ENCODE measurements at regions not wholly inside any gene's neighbourhood (a gene's known extent, or its start where the extent isn't known, plus 50 kb on each side); places are given as distances from the start of the nearest gene placed in this dataset.

DNA sequence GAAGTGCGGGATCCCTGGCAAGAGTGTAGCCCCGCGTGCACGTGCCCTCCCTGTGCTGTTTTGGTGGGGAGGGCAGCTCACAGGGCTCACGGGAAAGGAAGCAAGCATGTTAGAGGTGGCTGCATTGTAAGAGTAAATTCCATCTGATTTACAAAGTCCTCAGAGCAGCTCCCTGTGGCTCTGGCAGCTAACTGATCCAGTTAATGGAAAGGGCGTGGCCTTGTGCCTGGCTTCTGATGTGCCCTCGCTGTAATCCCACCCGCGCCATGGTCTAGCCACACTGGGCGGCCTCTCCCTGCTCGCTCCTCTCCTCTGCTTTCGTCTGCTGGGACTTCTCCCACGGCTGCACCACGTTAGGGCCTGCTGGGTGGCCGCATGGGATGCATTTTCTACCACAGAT lies 258.5 kb downstream of the FGF9 start:
- TF ChIP-seq ZSCAN30 (tag by site-specific recombination; IDR thresholded peaks at IDR 0.05) = no peak
- TF ChIP-seq, protein P1, sequence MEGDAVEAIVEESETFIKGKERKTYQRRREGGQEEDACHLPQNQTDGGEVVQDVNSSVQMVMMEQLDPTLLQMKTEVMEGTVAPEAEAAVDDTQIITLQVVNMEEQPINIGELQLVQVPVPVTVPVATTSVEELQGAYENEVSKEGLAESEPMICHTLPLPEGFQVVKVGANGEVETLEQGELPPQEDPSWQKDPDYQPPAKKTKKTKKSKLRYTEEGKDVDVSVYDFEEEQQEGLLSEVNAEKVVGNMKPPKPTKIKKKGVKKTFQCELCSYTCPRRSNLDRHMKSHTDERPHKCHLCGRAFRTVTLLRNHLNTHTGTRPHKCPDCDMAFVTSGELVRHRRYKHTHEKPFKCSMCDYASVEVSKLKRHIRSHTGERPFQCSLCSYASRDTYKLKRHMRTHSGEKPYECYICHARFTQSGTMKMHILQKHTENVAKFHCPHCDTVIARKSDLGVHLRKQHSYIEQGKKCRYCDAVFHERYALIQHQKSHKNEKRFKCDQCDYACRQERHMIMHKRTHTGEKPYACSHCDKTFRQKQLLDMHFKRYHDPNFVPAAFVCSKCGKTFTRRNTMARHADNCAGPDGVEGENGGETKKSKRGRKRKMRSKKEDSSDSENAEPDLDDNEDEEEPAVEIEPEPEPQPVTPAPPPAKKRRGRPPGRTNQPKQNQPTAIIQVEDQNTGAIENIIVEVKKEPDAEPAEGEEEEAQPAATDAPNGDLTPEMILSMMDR (tag by site-specific recombination; IDR thresholded peaks at IDR 0.05) = no peak
